GM19043 (cell line): ENCODE measurements at regions not wholly inside any gene's neighbourhood (a gene's known extent, or its start where the extent isn't known, plus 50 kb on each side); places are given as distances from the start of the nearest gene placed in this dataset.
"Not testable (repeated sequence)": the region's sequence is repeated elsewhere in the genome, so short reads cannot be mapped to it uniquely, and the experiment has no call there.

ENCODE experiments used
- ATAC-seq: cut with Tn5 transposase; IDR thresholded peaks from one replicate; pipeline ENCODE4 v1.9.1; 2021; ENCODE audit warnings: low read depth; ENCODE audit not compliant: unreplicated experiment

GRCh38 chr16:86244158-86244557, 266.2 kb upstream of the FOXF1 start:
- no peak for ATAC-seq

DNA sequence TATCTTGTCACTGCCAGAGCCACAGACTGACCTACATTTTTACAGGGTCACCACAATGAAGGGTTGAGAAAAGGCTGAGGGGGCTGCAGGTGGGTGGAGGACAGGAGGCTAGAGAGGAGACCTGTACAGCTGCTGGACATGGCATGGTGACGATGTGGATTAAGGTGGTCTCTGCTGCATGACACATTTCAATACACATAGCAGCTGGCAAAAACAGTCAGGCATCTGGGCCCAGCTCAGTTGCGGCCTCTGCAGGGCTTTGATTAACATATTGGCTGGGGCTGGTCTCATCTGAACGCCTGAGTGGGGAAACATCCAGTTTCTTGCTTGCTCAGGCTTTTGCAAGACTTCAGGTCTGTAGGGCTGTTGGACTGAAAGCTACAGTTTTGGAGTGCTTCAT, 265.4 kb upstream of the FOXF1 start:
- no peak for ATAC-seq

- no peak for ATAC-seq
Observed at GRCh38 chr16:86245351-86245750, 265.0 kb upstream of the FOXF1 start.

GRCh38 chr16:86245895-86246294, 264.4 kb upstream of the FOXF1 start:
- no peak for ATAC-seq

GRCh38 chr16:86248310-86248905, 261.9 kb upstream of the FOXF1 start:
- no peak for ATAC-seq

GRCh38 chr16:86249631-86250030, 260.7 kb upstream of the FOXF1 start:
- ATAC-seq = no peak

GRCh38 chr16:86251682-86252081, 258.6 kb upstream of the FOXF1 start:
- no peak for ATAC-seq

- no peak for ATAC-seq
Observed at GRCh38 chr16:86252596-86252995, 257.7 kb upstream of the FOXF1 start.

DNA sequence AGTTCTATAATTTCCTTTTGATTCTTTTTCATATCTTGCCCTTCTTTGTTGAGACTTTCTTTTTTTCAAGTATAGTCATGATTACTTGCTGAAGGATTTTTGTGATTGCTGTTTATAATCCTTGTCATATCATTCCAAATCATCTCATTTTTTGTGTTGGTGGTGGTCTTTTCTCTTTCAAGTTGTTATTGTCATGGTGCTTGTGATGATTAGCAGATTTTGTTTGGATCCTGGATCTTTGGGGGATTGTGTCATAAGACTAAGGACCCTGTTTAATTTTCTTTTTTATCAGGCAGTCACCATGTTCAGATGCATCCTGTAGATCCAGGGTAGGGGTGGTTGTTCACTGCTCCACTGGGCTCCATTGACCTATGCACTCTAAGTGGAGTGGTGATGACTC, 254.4 kb upstream of the FOXF1 start:
- ATAC-seq = no peak

GRCh38 chr16:86256995-86257394, 253.3 kb upstream of the FOXF1 start:
- no peak for ATAC-seq

- ATAC-seq = no peak
Observed at GRCh38 chr16:86257546-86257945, 252.8 kb upstream of the FOXF1 start.

GRCh38 chr16:86258713-86259112, 251.6 kb upstream of the FOXF1 start:
- no peak for ATAC-seq

DNA sequence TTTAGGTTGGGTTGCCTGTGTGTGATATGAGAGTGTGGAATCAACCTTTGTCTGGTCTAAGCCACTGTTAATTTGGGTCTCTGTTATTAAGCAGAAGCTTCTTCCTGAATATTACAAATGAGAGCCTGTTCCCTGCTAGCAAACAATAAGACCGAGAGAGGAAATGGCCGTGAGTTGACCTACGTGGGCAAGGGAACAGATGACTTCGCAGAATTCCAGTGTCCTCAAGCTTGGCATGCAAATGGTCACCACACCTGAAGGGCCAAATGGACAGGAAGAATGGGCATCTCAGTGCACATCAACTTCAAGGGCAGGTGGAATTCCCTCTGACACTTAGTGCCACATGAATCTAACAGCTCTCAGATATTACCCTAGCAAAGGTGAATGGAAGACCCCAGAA, 250.8 kb upstream of the FOXF1 start:
- no peak for ATAC-seq

DNA sequence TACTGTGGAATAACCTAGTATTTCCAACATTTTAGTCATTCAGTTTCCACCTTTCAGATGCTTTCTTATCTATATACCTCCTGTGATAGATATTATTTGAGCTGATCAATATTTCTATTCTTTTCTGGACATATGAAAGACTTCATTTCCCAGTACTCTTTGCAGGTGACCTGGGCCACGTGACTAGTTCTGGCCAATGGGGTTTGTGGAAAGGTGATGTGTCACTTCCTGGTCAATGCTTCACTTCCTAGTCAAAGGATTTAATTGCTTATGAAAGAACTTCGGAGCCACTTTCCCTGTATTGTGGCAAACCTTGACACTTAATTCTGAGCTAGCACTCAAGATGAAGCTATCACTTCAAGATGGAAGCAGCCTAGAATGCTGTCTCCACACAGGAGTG, 248.9 kb upstream of the FOXF1 start:
- ATAC-seq = no peak

GRCh38 chr16:86267657-86268056, 242.7 kb upstream of the FOXF1 start:
- not testable (repeated sequence) for ATAC-seq

GRCh38 chr16:86270696-86271095, 239.6 kb upstream of the FOXF1 start:
- ATAC-seq = no peak

- ATAC-seq = no peak
Observed at GRCh38 chr16:86272744-86273143, 237.6 kb upstream of the FOXF1 start.

DNA sequence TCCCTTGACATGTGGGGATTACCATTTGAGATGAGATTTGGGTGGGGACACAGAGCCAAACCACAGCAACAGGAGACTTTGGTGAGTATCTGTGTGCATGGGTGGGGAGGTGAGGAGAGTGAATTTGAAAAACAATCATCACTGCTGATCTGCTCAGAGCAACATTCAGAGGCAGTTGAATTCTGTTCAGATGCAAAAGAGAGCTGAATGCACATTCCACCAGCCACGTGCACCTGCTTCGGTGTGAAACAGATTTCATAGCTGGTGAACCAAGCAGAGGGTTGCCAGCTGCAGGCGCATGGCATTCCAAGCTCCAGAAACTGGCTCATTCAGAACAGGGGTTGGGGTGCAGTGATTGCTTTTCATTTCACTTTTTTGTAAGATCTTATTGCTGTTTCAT, 233.1 kb upstream of the FOXF1 start:
- no peak for ATAC-seq

GRCh38 chr16:86277859-86278258, 232.5 kb upstream of the FOXF1 start:
- ATAC-seq = not testable (repeated sequence)

DNA sequence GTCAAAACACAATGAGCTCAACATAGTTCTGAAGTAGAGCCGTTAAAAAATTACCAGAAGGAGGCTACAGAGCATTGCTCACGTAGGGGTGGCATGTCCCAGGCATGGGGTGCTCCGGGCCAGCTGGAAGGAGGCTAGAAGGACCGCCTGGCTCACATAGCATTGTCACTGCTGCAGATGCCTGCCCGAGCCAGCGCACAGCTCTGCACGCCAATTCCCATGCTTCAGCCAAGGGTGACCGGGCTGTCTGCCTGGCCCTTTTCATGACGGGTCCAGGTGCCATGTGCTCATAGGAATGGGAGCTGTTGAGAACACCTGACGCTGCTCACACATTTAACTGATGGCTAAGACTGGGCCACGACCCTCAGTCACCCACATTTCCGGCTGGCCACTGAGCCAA, 228.9 kb upstream of the FOXF1 start:
- ATAC-seq = no peak

DNA sequence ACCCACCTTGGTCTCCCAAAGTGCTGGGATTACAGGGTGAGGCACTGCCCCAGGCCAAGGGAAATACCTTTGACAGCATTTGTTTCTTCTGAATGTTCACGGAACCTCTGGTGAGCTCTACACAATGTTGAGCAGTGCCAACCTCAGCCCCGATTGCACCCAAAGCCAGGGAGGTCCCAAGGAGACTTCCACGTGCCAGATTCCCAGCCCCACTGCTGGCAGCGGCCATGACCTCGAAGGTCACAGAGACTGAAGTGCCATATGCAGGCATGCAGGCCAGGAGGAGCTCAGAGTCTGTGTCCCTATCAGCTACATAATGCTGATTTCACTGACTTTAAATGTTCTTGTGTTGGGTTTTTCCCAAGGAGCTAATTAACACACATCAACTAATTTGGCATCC, 226.4 kb upstream of the FOXF1 start:
- ATAC-seq = no peak

DNA sequence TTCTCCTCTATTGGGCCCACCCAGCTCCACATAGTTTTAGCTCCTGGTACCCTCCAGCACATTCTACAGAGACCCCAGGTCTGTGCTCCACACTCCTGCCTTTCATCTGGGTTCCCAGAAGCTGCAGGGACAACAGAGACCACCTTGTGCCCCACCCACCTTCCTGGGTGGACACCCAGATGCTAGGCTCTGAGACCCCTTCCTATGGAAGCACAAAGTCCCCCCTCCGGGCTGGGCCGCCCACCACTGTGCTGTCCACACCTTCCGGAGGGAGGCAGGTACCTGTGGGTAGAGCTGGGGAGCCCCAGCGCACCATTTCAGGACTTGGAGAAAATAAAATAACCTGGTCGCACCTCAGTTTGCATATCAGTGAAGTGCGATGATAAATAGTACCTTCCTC, 224.9 kb upstream of the FOXF1 start:
- ATAC-seq = no peak
